A673 (cell line): ENCODE measurements at regions not wholly inside any gene's neighbourhood (a gene's known extent, or its start where the extent isn't known, plus 50 kb on each side); places are given as distances from the start of the nearest gene placed in this dataset.

Source experiments
- BruUV-seq: library from RNA; stranded (reverse); fragments of 400-500 nt; replicated peaks from 2 replicates; lab custom pipeline; 2021; lab: Mats Ljungman, UMichigan
- CTCF ChIA-PET: fragments of 300-600 bp; sonication (Branson Sonifier 250); formaldehyde crosslinking; loops from one replicate; lab custom pipeline; 2022; ENCODE audit warnings: antibody characterized with exemption; lab: Charles Lee
- POLR2A ChIA-PET: fragments of 300-600 bp; sonication (Branson Sonifier 250); formaldehyde crosslinking; loops from one replicate; lab custom pipeline; 2022; ENCODE audit warnings: antibody characterized with exemption; ENCODE audit not compliant: low non-redundant PET; lab: Charles Lee
- DNase-seq: peaks from one replicate; pipeline ENCODE4 v3.0.0-alpha.2; 2015; ENCODE audit warnings: low spot score
- H3K27ac ChIP-seq: fragments of 200-600 bp; sonication (generic); 2 replicates; pipeline ENCODE4 v1.5.1; 2016; ENCODE audit warnings: mixed run types, low read depth, mild to moderate bottlenecking, mixed read lengths, antibody characterized with exemption, low read length; ENCODE audit not compliant: poor library complexity, severe bottlenecking
- H3K27me3 ChIP-seq: fragments of 200-600 bp; sonication (generic); replicated peaks from 2 replicates; pipeline ENCODE4 v1.6.1; 2017; ENCODE audit warnings: mixed run types, low read depth, mild to moderate bottlenecking, mixed read lengths, antibody characterized with exemption, low read length; ENCODE audit not compliant: insufficient read depth, poor library complexity
- H3K36me3 ChIP-seq: fragments of 200-600 bp; sonication (generic); 2 replicates; pipeline ENCODE4 v1.6.1; 2016; ENCODE audit warnings: mixed run types, mild to moderate bottlenecking, mixed read lengths, antibody characterized with exemption, low read length; ENCODE audit not compliant: insufficient read depth, poor library complexity, severe bottlenecking
- H3K4me1 ChIP-seq: fragments of 200-600 bp; sonication (generic); 2 replicates; pipeline ENCODE4 v1.6.1; 2017; ENCODE audit warnings: mixed run types, mild to moderate bottlenecking, mixed read lengths, antibody characterized with exemption, low read length; ENCODE audit not compliant: insufficient read depth, poor library complexity, severe bottlenecking
- H3K4me3 ChIP-seq: fragments of 200-600 bp; sonication (generic); 2 replicates; pipeline ENCODE4 v1.5.1; 2016; ENCODE audit warnings: low read depth, mixed run types, mild to moderate bottlenecking, mixed read lengths, low read length; ENCODE audit not compliant: poor library complexity, severe bottlenecking
- H3K9me3 ChIP-seq: fragments of 200-600 bp; sonication (generic); 2 replicates; pipeline ENCODE4 v1.6.1; 2016; ENCODE audit warnings: mixed run types, low read depth, mild to moderate bottlenecking, mixed read lengths, antibody characterized with exemption, low read length; ENCODE audit not compliant: poor library complexity, severe bottlenecking
- CTCF ChIP-seq: fragments of 300-800, 200-600 bp; sonication (generic); conservative IDR thresholded peaks from 2 replicates; pipeline ENCODE4 v1.5.1; 2017; ENCODE audit warnings: low read depth, mild to moderate bottlenecking, antibody characterized with exemption, low read length, moderate library complexity, mixed read lengths
- EZH2 ChIP-seq: fragments of 200-600 bp; sonication (generic); IDR thresholded peaks from 2 replicates; pipeline ENCODE4 v1.6.1; 2017; ENCODE audit warnings: borderline replicate concordance, low read depth, mild to moderate bottlenecking, mixed read lengths, antibody characterized with exemption, low read length; ENCODE audit not compliant: poor library complexity, severe bottlenecking
- intact Hi-C: fragments of 100-400 bp; cut with micrococcal nuclease; formaldehyde crosslinking; loops from one replicate; pipeline ENCODE4 v1.10.0; 2022; ENCODE audit not compliant: unreplicated experiment

- peaks cover 14% of the 10 kb centered on the region for H3K27me3 ChIP-seq
- H3K27ac ChIP-seq: no peak overlapping the region
- ChIA-PET POLR2A (no interaction called here), CTCF (no interaction called here)
- H3K4me1 ChIP-seq: no peaks in the 10 kb centered on the region
- H3K9me3 ChIP-seq: no peaks in the 10 kb centered on the region
- TF ChIP-seq EZH2: no peak
- no peak for TF ChIP-seq CTCF
- H3K4me3 ChIP-seq: no peak overlapping the region
- no TSS peak for BruUV-seq
- no peak for DNase-seq
- intact Hi-C loops: no loop called here
- no peaks in the 10 kb centered on the region for H3K36me3 ChIP-seq
Observed at GRCh38 chr16:54647725-54648221, 282.9 kb upstream of the IRX5 start.

- DNase-seq: no peak
- TF ChIP-seq CTCF (no peak), EZH2 (no peak)
- Histone ChIP-seq H3K36me3 (no peaks in the 10 kb centered on the region), H3K9me3 (no peaks in the 10 kb centered on the region), H3K4me1 (no peaks in the 10 kb centered on the region), H3K27me3 (peaks cover 18% of the 10 kb centered on the region), H3K27ac (no peak overlapping the region), H3K4me3 (no peak overlapping the region)
- POLR2A ChIA-PET: no interaction called here
- intact Hi-C loops: no loop called here
- no TSS peak for BruUV-seq
- CTCF ChIA-PET: no interaction called here
Observed at GRCh38 chr16:54647216-54647615, 283.4 kb upstream of the IRX5 start.

- DNase-seq: no peak
- H3K36me3 ChIP-seq: no peaks in the 10 kb centered on the region
- H3K27me3 ChIP-seq: peaks cover 22% of the 10 kb centered on the region
- H3K4me3 ChIP-seq: no peak overlapping the region
- intact Hi-C loops: no loop called here
- CTCF ChIA-PET: no interaction called here
- no peaks in the 10 kb centered on the region for H3K4me1 ChIP-seq
- no TSS peak for BruUV-seq
- POLR2A ChIA-PET: no interaction called here
- H3K27ac ChIP-seq: no peak overlapping the region
- no peaks in the 10 kb centered on the region for H3K9me3 ChIP-seq
- no peak for TF ChIP-seq EZH2
- no peak for TF ChIP-seq CTCF
Observed at GRCh38 chr16:54645345-54645744, 285.3 kb upstream of the IRX5 start.
